Gastroesophageal sphincter (tissue), 4 donors: ENCODE measurements at regions not wholly inside any gene's neighbourhood (a gene's known extent, or its start where the extent isn't known, plus 50 kb on each side); places are given as distances from the start of the nearest gene placed in this dataset.

ENCODE experiments used
- ATAC-seq: fragments of 150-250 bp; one replicate; pipeline ENCODE4 v1.9.1; 2016; ENCODE audit warnings: mild to moderate bottlenecking, moderate library complexity
- H3K27ac ChIP-seq, 4 donors: fragments of 200-600 bp; sonication (generic) in 3 of 4; 1 replicate in 3 of 4; 2 replicates in 1 of 4; pipeline ENCODE4 v1.5.1; 2016 to 2019
- H3K27me3 ChIP-seq: fragments of 200-600 bp; sonication (generic); one replicate; pipeline ENCODE4 v1.5.1; 2019
- H3K36me3 ChIP-seq, 2 donors: fragments of 200-600 bp; sonication (generic); one replicate each; pipeline ENCODE4 v1.5.1; 2019; ENCODE audit warnings: control low read depth in 1 of 2
- H3K4me1 ChIP-seq, 3 donors: fragments of 200-600 bp; sonication (generic); 1 replicate in 2 of 3; 2 replicates in 1 of 3; pipeline ENCODE4 v1.5.1; 2016 to 2019; ENCODE audit warnings: control low read depth in 2 of 3
- H3K4me3 ChIP-seq, 2 donors: fragments of 200-600 bp; sonication (generic); one replicate each; pipeline ENCODE4 v1.5.1; 2019; ENCODE audit warnings: mild to moderate bottlenecking in 1 of 2, moderate library complexity in 1 of 2
- H3K9me3 ChIP-seq, 3 donors: fragments of 200-600 bp; sonication (generic); one replicate each; pipeline ENCODE4 v1.5.1; 2017 to 2019; ENCODE audit warnings: control low read depth in 2 of 3
- EP300 ChIP-seq: sonication (generic); formaldehyde crosslinking; IDR thresholded peaks from one replicate; pipeline ENCODE4 v1.6.1; 2017; ENCODE audit warnings: antibody characterized with exemption, mild to moderate bottlenecking
- POLR2A ChIP-seq, 2 donors: fragments of 450-650 bp; IDR thresholded peaks; one replicate each; pipeline ENCODE4 v1.6.1; 2017; ENCODE audit warnings: antibody characterized with exemption in 2 of 2, mild to moderate bottlenecking in 2 of 2, moderate library complexity in 1 of 2
- POLR2AphosphoS5 ChIP-seq: sonication (generic); formaldehyde crosslinking; IDR thresholded peaks from one replicate; pipeline ENCODE4 v1.6.1; 2017; ENCODE audit warnings: antibody characterized with exemption
- WGBS, 2 donors: methylation state at CpG; one replicate each; pipeline ENCODE4 v1.1.5; 2018; ENCODE audit warnings: low coverage in 1 of 2; 5-methylcytosine and 5-hydroxymethylcytosine counted together
- TF ChIP-seq, protein P1 (sequence below), 4 experiments: fragments of 200-600 bp in 2 of 4; fragments of 450-650 bp in 2 of 4; sonication (generic) in 1 of 4; IDR thresholded peaks; one replicate each; pipeline ENCODE4 v1.5.1; 2017 to 2019; ENCODE audit warnings: antibody characterized with exemption in 4 of 4, mild to moderate bottlenecking in 2 of 4, moderate library complexity in 2 of 4

DNA sequence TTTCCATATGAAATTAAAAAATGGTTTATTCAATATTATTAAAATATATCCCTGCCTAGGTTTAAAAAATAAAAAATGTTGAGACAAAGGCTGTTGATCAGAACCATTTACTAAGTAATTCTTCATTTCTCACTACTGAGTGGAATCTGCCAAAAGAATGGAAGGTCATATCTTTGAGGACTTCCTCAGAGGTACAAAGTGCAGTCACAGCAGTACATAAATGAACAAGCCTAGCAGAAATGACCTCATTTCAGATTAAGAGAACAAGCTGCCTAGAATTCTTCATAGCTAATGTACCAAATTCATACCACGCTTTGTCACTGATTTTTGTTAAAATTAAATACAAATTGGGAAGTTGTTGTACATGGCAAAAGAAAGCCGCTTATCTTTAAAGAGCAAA, 318.9 kb upstream of the TFPI start:
- Histone ChIP-seq H3K36me3 (no peaks in the 10 kb centered on the region), H3K9me3 (no peaks in the 10 kb centered on the region), H3K27ac (no peak overlapping the region), H3K27me3 (no peaks in the 10 kb centered on the region), H3K4me3 (no peak overlapping the region), H3K4me1 (no peaks in the 10 kb centered on the region)
- no peak for TF ChIP-seq EP300
- no peak for TF ChIP-seq POLR2A (IDR thresholded peaks at IDR 0.05)
- no peak for TF ChIP-seq POLR2AphosphoS5
- 89 to 93% methylated on average over 2 of the region's 2 CpGs for WGBS, 2 donors
- ATAC-seq: no peak

DNA sequence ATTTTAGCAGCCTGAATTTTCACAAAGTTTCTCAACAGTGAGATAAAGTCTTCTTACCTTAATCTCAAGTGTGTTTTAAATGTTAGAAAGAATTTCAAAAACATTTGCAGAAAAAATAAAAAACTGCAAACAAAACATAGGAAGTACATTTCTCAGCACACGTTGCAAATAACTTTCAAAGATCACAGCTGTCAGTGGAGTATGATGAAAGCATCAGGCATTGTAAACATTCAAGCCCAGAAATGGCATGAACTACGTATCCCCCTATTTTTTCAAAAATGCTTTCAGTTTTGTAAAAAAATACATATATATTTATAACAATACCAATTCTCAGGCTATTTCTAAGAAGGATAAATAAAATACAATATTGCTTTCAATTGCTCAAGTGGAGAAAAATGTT, 320.6 kb upstream of the TFPI start:
- H3K36me3 ChIP-seq: no peaks in the 10 kb centered on the region
- no peak for TF ChIP-seq POLR2A (IDR thresholded peaks at IDR 0.05)
- TF ChIP-seq POLR2AphosphoS5: no peak
- TF ChIP-seq, protein P1, sequence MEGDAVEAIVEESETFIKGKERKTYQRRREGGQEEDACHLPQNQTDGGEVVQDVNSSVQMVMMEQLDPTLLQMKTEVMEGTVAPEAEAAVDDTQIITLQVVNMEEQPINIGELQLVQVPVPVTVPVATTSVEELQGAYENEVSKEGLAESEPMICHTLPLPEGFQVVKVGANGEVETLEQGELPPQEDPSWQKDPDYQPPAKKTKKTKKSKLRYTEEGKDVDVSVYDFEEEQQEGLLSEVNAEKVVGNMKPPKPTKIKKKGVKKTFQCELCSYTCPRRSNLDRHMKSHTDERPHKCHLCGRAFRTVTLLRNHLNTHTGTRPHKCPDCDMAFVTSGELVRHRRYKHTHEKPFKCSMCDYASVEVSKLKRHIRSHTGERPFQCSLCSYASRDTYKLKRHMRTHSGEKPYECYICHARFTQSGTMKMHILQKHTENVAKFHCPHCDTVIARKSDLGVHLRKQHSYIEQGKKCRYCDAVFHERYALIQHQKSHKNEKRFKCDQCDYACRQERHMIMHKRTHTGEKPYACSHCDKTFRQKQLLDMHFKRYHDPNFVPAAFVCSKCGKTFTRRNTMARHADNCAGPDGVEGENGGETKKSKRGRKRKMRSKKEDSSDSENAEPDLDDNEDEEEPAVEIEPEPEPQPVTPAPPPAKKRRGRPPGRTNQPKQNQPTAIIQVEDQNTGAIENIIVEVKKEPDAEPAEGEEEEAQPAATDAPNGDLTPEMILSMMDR (IDR thresholded peaks at IDR 0.05): no peak
- TF ChIP-seq EP300: no peak
- H3K4me3 ChIP-seq: no peak overlapping the region
- no peaks in the 10 kb centered on the region for H3K9me3 ChIP-seq
- H3K27ac ChIP-seq: no peak overlapping the region
- no peaks in the 10 kb centered on the region for H3K4me1 ChIP-seq
- 11 to 36% methylated on average over 2 of the region's 2 CpGs for WGBS, 2 donors
- no peak for ATAC-seq
- H3K27me3 ChIP-seq: no peaks in the 10 kb centered on the region

DNA sequence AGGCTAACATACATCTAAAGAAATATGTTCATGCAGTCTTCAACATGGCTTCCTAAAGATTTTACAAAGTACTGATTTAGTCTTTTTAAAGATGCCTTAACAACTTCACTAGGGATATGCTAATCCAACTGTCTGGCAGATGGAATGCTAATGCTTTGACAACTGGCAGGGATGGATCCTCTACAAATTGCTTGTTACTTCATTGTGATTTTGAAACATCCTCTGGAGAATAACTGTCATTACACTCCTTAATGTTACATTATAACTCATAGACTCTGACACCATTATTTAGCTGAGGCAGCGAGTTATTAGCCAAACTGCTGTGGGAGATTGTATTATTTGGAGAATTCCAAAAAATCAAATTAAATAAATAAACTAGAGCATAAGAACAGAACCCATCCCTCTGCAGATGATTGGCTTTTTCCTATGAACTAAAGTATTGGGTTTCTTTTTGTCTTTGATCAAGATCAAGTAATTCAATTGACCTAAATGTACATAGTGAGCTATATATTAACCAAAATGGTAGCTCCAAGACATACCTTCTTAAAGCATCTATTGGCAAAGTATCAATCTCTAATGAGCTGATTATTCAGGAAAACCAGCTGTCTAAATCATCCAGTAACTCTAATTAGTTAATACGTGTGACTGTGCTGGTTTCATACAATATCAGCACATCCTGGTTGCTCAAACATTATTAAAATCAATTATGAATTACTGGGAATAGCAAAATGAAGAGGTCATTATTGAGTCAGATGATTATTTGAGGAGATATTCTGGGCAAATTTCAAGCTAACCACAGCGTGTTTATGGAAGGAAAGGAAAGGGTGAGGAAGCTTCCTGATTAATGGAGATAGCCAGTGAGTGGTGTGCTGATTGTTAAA, 321.3 kb upstream of the TFPI start:
- 53 to 58% methylated on average over 3 of the region's 3 CpGs for WGBS, 2 donors
- peak; percentile 28 for ATAC-seq
- no peak for TF ChIP-seq POLR2A (IDR thresholded peaks at IDR 0.05)
- TF ChIP-seq, protein P1 (IDR thresholded peaks at IDR 0.05): no peak
- TF ChIP-seq EP300: no peak
- no peak for TF ChIP-seq POLR2AphosphoS5

DNA sequence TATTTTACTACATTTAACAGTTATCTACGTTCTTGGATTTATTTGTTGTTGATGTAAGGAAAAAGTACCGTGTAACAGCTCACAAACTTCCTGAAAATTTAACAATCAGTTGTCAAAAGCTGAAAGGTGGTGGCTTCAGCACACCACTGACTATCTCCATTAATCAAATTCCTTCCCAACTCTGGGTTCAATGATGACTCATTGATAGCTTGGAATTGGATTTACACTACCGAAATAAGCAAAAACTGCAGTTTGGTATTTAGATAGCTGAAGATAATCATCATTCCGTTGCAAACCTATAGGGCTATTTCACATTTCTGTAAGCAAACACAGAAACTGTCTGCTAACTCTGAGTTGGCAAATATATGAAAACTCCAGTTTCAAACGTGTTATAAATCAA, 322.3 kb upstream of the TFPI start:
- no peak for ATAC-seq
- TF ChIP-seq EP300: no peak
- TF ChIP-seq POLR2A (IDR thresholded peaks at IDR 0.05): no peak
- 70 to 74% methylated on average over 4 to 5 of the region's 5 CpGs for WGBS, 2 donors
- no peak overlapping the region for H3K4me3 ChIP-seq
- H3K36me3 ChIP-seq: no peaks in the 10 kb centered on the region
- H3K9me3 ChIP-seq: no peaks in the 10 kb centered on the region
- H3K27me3 ChIP-seq: no peaks in the 10 kb centered on the region
- H3K4me1 ChIP-seq: no peaks in the 10 kb centered on the region
- H3K27ac ChIP-seq: no peak overlapping the region

More for the DNA sequence above, 321.3 kb upstream of the TFPI start:
- Histone ChIP-seq H3K36me3 (no peaks in the 10 kb centered on the region), H3K9me3 (no peaks in the 10 kb centered on the region), H3K4me3 (no peak overlapping the region), H3K27ac (no peak overlapping the region), H3K27me3 (no peaks in the 10 kb centered on the region), H3K4me1 (no peaks in the 10 kb centered on the region)

DNA sequence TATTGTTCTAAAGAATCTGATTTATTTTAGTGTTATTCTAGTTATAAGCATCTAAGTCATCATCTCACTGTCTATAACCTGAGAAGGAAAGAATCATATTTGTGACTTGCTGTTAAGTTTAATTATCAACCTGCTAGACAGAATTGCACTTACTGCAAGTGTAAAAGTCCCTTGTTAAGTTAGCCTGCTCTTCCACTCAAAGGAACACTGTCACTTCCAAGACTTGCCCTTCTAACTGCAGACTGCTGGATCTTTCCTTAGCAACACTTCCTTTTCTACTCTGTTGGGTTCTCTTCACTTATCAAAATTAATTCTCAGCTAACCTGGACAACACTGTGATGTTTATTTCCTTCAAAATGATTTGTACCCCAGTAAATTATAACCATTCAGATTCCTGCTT, 323.2 kb upstream of the TFPI start:
- H3K36me3 ChIP-seq: no peaks in the 10 kb centered on the region
- no peaks in the 10 kb centered on the region for H3K4me1 ChIP-seq
- H3K4me3 ChIP-seq: no peak overlapping the region
- TF ChIP-seq POLR2A (IDR thresholded peaks at IDR 0.05) (no peak), EP300 (no peak), POLR2AphosphoS5 (no peak)
- TF ChIP-seq, protein P1 (IDR thresholded peaks at IDR 0.05): no peak
- no peak for ATAC-seq
- H3K9me3 ChIP-seq: no peaks in the 10 kb centered on the region
- no peak overlapping the region for H3K27ac ChIP-seq
- H3K27me3 ChIP-seq: no peaks in the 10 kb centered on the region

DNA sequence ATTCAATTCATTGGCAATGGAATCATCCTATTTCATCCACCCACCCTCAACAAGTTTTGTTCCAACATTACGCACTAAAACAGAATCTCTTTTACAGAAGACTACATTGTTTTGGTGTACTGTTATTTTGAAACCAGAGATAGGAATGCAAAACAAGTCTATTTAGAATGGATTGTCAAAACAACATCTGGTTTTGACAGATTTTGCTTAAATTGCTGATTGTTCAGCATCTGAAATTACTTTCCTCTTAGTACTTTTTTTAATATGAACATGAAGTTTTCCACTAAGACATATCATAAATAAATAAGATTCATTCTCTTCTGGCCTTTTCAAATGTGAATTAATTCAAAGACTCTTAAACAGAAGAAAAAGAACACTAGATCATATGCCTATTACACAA, 323.9 kb upstream of the TFPI start:
- ATAC-seq: no peak
- H3K27ac ChIP-seq: no peak overlapping the region

More for the DNA sequence above, 323.9 kb upstream of the TFPI start:
- no peaks in the 10 kb centered on the region for H3K36me3 ChIP-seq
- TF ChIP-seq POLR2AphosphoS5 (no peak), EP300 (no peak), POLR2A (IDR thresholded peaks at IDR 0.05) (no peak)
- TF ChIP-seq, protein P1 (IDR thresholded peaks at IDR 0.05): no peak
- no peaks in the 10 kb centered on the region for H3K9me3 ChIP-seq
- H3K27me3 ChIP-seq: no peaks in the 10 kb centered on the region
- no peaks in the 10 kb centered on the region for H3K4me1 ChIP-seq
- WGBS, 2 donors: 74 to 92% methylated on average over 1 of the region's 1 CpG
- H3K4me3 ChIP-seq: no peak overlapping the region
